B cell (primary cell): ENCODE measurements at regions not wholly inside any gene's neighbourhood (a gene's known extent, or its start where the extent isn't known, plus 50 kb on each side); places are given as distances from the start of the nearest gene placed in this dataset.

ENCODE experiments used
- ATAC-seq: fragments of 200-7000 bp; cut with Tn5 transposase; one replicate; pipeline ENCODE4 v1.10.0; 2021; ENCODE audit warnings: low read depth, mild to moderate bottlenecking, moderate number of reproducible peaks, moderate library complexity
- CTCF ChIA-PET: fragments of 350-600 bp; sonication (Branson Sonifier 250); formaldehyde crosslinking; loops from one replicate; lab custom pipeline; 2021; ENCODE audit warnings: antibody characterized with exemption, inconsistent platforms; lab: Charles Lee
- POLR2A ChIA-PET: fragments of 350-600 bp; sonication (Branson Sonifier 250); formaldehyde crosslinking; loops from one replicate; lab custom pipeline; 2021; ENCODE audit warnings: antibody characterized with exemption; lab: Charles Lee
- DNase-seq: peaks from one replicate; pipeline ENCODE4 v3.0.0; 2013
- H2AFZ ChIP-seq: 2 replicates; pipeline ENCODE4 v1.6.1; 2012; ENCODE audit warnings: mild to moderate bottlenecking, low read depth, low read length; ENCODE audit not compliant: insufficient read depth, poor library complexity, severe bottlenecking
- H3K27ac ChIP-seq, 2 donors: 1 replicate in 1 of 2; 2 replicates in 1 of 2; pipeline ENCODE4 v1.5.1; 2012 to 2013; ENCODE audit warnings: low read length in 2 of 2, mild to moderate bottlenecking in 2 of 2, moderate library complexity in 1 of 2
- H3K27me3 ChIP-seq, 4 experiments: fragments of 200-600 bp in 1 of 4; sonication (generic) in 1 of 4; replicated peaks in 1 of 4; 1 replicate in 2 of 4; 2 replicates in 2 of 4; pipeline versions ENCODE4 v1.6.1 to v1.7.0; 2013 to 2016; ENCODE audit warnings: low read length in 3 of 4, mild to moderate bottlenecking in 2 of 4, mixed read lengths in 1 of 4, moderate library complexity in 1 of 4; ENCODE audit not compliant: insufficient read depth in 4 of 4, control insufficient read depth in 3 of 4; ENCODE audit errors: control extremely low read depth in 1 of 4
- H3K36me3 ChIP-seq, 2 experiments: replicated peaks in 1 of 2; 1 replicate in 1 of 2; 2 replicates in 1 of 2; pipeline versions ENCODE4 v1.6.1 to v1.7.1; 2013; ENCODE audit warnings: low read length in 1 of 2; ENCODE audit not compliant: insufficient read depth in 2 of 2, control insufficient read depth in 1 of 2; ENCODE audit errors: control extremely low read depth in 1 of 2, extremely low read depth in 1 of 2
- H3K4me1 ChIP-seq, 2 donors: fragments of 200-600 bp in 1 of 2; sonication (generic) in 1 of 2; 1 replicate in 1 of 2; 2 replicates in 1 of 2; pipeline versions ENCODE4 v1.5.1 to v1.6.1; 2013 to 2017; ENCODE audit warnings: low read length in 2 of 2; ENCODE audit not compliant: control insufficient read depth in 2 of 2, insufficient read depth in 2 of 2
- H3K4me2 ChIP-seq: replicated peaks from 2 replicates; pipeline ENCODE3; 2012; ENCODE audit warnings: mild to moderate bottlenecking, low read depth, low read length; ENCODE audit not compliant: poor library complexity, severe bottlenecking
- H3K4me3 ChIP-seq, 5 experiments: fragments of 200-600 bp in 1 of 5; sonication (generic) in 1 of 5; 1 replicate in 3 of 5; 2 replicates in 2 of 5; pipeline versions ENCODE4 v1.5.1 to v1.7.0; 2011 to 2016; ENCODE audit warnings: low read length in 4 of 5, mild to moderate bottlenecking in 4 of 5, low read depth in 2 of 5, control low read depth in 1 of 5, moderate library complexity in 1 of 5; ENCODE audit not compliant: insufficient read depth in 1 of 5; ENCODE audit errors: control extremely low read depth in 1 of 5, extremely low read depth in 1 of 5
- H3K79me2 ChIP-seq: fragments of 200-600 bp; sonication (generic); one replicate; pipeline ENCODE4 v1.6.0; 2016; ENCODE audit warnings: low read length; ENCODE audit not compliant: control insufficient read depth, insufficient read depth
- H3K9ac ChIP-seq: fragments of 200-600 bp; sonication (generic); 2 replicates; pipeline ENCODE4 v1.6.1; 2017; ENCODE audit warnings: mild to moderate bottlenecking, low read length, moderate library complexity
- H3K9me3 ChIP-seq, 3 donors: one replicate each; pipeline versions ENCODE4 v1.6.1 to v1.7.1; 2013; ENCODE audit warnings: low read length in 2 of 3; ENCODE audit not compliant: control insufficient read depth in 2 of 3, insufficient read depth in 1 of 3; ENCODE audit errors: control extremely low read depth in 1 of 3
- H4K20me1 ChIP-seq: 2 replicates; pipeline ENCODE4 v1.6.0; 2012; ENCODE audit warnings: mild to moderate bottlenecking, low read length; ENCODE audit not compliant: insufficient read depth, control insufficient read depth, poor library complexity, severe bottlenecking
- H3K27ac Mint-ChIP-seq: one replicate; pipeline ENCODE4 v1.8.0; 2021; ENCODE audit warnings: mixed read lengths
- H3K27me3 Mint-ChIP-seq: one replicate; pipeline ENCODE4 v1.8.0; 2021; ENCODE audit warnings: mixed read lengths
- H3K4me1 Mint-ChIP-seq: one replicate; pipeline ENCODE4 v1.8.0; 2021; ENCODE audit warnings: mixed read lengths
- H3K4me3 Mint-ChIP-seq: one replicate; pipeline ENCODE4 v1.8.0; 2021; ENCODE audit warnings: mixed read lengths
- H3K9me3 Mint-ChIP-seq: one replicate; pipeline ENCODE4 v1.8.0; 2022; ENCODE audit warnings: mixed read lengths; ENCODE audit not compliant: insufficient read depth
- CTCF ChIP-seq: fragments of 200-600 bp; IDR thresholded peaks from one replicate; pipeline ENCODE4 v1.8.0; 2022; ENCODE audit warnings: antibody characterized with exemption, mild to moderate bottlenecking
- EZH2 ChIP-seq: IDR thresholded peaks from 2 replicates; pipeline ENCODE4 v1.6.1; 2012; ENCODE audit warnings: borderline replicate concordance, low read depth, mild to moderate bottlenecking, moderate library complexity, low read length; ENCODE audit not compliant: insufficient read depth, poor library complexity, severe bottlenecking
- WGBS: methylation state at CpG from one replicate; pipeline ENCODE4 v1.1.5; 2013; ENCODE audit warnings: missing lambda C conversion rate; ENCODE audit not compliant: insufficient coverage; 5-methylcytosine and 5-hydroxymethylcytosine counted together
- intact Hi-C: fragments of 100-400 bp; cut with micrococcal nuclease; formaldehyde crosslinking; loops from one replicate; pipeline ENCODE4 v1.10.0; 2022

GRCh38 chr9:87077986-87078385 lies 130.7 kb upstream of the GAS1 start:
- Mint-ChIP-seq H3K27ac (no peak overlapping the region), H3K4me3 (no peak overlapping the region), H3K9me3 (no peaks in the 10 kb centered on the region), H3K4me1 (no peaks in the 10 kb centered on the region), H3K27me3 (no peaks in the 10 kb centered on the region)
- 100% methylated on average over 1 of the region's 3 CpGs for WGBS
- H2AFZ ChIP-seq, result no peak overlapping the region
- DNase-seq (no peak), ATAC-seq (no peak)
- H3K27ac ChIP-seq, result no peak overlapping the region
- no peak overlapping the region for H3K9ac ChIP-seq
- no peak for TF ChIP-seq EZH2
- TF ChIP-seq CTCF, result no peak
- ChIA-PET POLR2A (no interaction called here), CTCF (interaction anchor here (0.7 kb wide), 1 partner anchor 251 kb away, joined by 5 read pairs; no protein-coding TSS in a partner anchor)
- H3K9me3 ChIP-seq, result peaks cover 0 to 1% (median 0%) of the 10 kb centered on the region in 3 donors
- no peaks in the 10 kb centered on the region for H3K36me3 ChIP-seq
- no peaks in the 10 kb centered on the region for H3K4me1 ChIP-seq
- no peaks in the 10 kb centered on the region for H4K20me1 ChIP-seq
- H3K79me2 ChIP-seq, result no peaks in the 10 kb centered on the region
- no peaks in the 10 kb centered on the region for H3K27me3 ChIP-seq
- H3K4me3 ChIP-seq, result no peak overlapping the region
- intact Hi-C loops, result no loop called here
- no peak overlapping the region for H3K4me2 ChIP-seq

DNA sequence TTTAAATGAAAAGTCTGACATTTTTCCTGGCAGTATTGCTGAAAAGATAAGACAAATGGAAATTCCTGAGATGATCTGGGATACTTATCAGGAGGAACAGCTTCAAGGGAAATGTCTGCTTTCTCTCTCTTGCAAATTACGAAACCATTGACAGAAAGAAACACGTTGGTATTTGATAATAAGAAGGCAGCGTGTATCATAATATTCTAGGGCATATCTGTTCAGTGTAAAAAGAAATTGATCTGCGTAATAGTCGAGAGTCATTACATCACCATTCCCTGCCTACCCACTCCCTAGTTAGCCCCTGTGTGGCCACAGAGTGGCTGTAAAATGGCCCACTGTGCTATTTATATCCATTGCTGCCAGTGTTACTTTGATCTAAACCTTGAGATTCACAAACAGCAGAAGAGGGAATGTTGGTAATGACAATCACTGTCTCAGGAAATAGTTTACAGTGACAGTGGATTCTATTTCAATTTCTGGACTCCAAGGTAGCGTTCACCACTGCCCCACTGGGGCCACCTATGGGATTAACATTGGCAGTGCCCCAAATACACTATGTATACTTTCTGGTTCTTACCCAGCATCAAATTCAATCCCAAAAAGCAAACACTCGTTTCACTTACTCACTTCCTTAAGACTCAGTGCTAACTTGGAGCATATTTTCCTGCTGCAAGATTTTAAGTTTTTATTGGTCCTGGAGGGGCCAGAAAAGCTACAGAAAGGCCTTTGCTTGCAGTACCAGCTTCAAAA lies 133.4 kb upstream of the GAS1 start:
- Histone ChIP-seq H2AFZ (no peak overlapping the region), H3K9me3 (peaks cover 0 to 9% (median 0%) of the 10 kb centered on the region in 3 donors), H3K27ac (no peak overlapping the region), H4K20me1 (no peaks in the 10 kb centered on the region), H3K27me3 (no peaks in the 10 kb centered on the region), H3K4me3 (no peak overlapping the region), H3K36me3 (no peaks in the 10 kb centered on the region), H3K4me2 (no peak overlapping the region), H3K4me1 (no peaks in the 10 kb centered on the region), H3K9ac (no peak overlapping the region), H3K79me2 (no peaks in the 10 kb centered on the region)
- H3K27ac Mint-ChIP-seq, result no peak overlapping the region
- no peaks in the 10 kb centered on the region for H3K4me1 Mint-ChIP-seq
- CTCF ChIA-PET, result no interaction called here
- no peaks in the 10 kb centered on the region for H3K9me3 Mint-ChIP-seq
- H3K27me3 Mint-ChIP-seq, result no peaks in the 10 kb centered on the region
- intact Hi-C loops, result no loop called here
- WGBS, result 64% methylated on average over 4 of the region's 7 CpGs
- DNase-seq (no peak), ATAC-seq (no peak)
- TF ChIP-seq EZH2, result no peak
- no peak for TF ChIP-seq CTCF
- POLR2A ChIA-PET, result no interaction called here
- no peak overlapping the region for H3K4me3 Mint-ChIP-seq
